Sigmoid colon (tissue), 6 donors: ENCODE measurements at regions not wholly inside any gene's neighbourhood (a gene's known extent, or its start where the extent isn't known, plus 50 kb on each side); places are given as distances from the start of the nearest gene placed in this dataset.

Experiments
- DNase-seq: peaks from one replicate; pipeline ENCODE4 v3.0.0-alpha.2; 2019
- H3K27ac ChIP-seq, 4 donors: fragments of 200-600 bp; sonication (generic); one replicate each; pipeline ENCODE4 v1.5.1; 2016 to 2019; ENCODE audit warnings: mild to moderate bottlenecking in 1 of 4
- H3K27me3 ChIP-seq, 3 donors: fragments of 200-600 bp; sonication (generic); one replicate each; pipeline ENCODE4 v1.5.1; 2019; ENCODE audit warnings: mild to moderate bottlenecking in 1 of 3
- H3K36me3 ChIP-seq, 4 donors: fragments of 200-600 bp; sonication (generic); one replicate each; pipeline ENCODE4 v1.5.1; 2016 to 2019
- H3K4me1 ChIP-seq, 4 donors: fragments of 200-600 bp; sonication (generic); one replicate each; pipeline ENCODE4 v1.5.1; 2017 to 2019
- H3K4me3 ChIP-seq, 4 donors: fragments of 200-600 bp; sonication (generic); one replicate each; pipeline ENCODE4 v1.5.1; 2017 to 2019; ENCODE audit warnings: mild to moderate bottlenecking in 2 of 4, moderate library complexity in 1 of 4
- H3K9me3 ChIP-seq, 4 donors: fragments of 200-600 bp in 3 of 4; sonication (generic) in 3 of 4; one replicate each; pipeline versions ENCODE4 v1.5.1 to v1.6.1; 2013 to 2019
- EP300 ChIP-seq, 4 donors: sonication (generic); formaldehyde crosslinking; IDR thresholded peaks; one replicate each; pipeline ENCODE4 v1.6.1; 2017; ENCODE audit warnings: antibody characterized with exemption in 4 of 4
- POLR2A ChIP-seq, 2 donors: fragments of 450-650 bp; IDR thresholded peaks; one replicate each; pipeline ENCODE4 v1.6.1; 2016; ENCODE audit warnings: antibody characterized with exemption in 2 of 2, mild to moderate bottlenecking in 2 of 2, moderate library complexity in 2 of 2
- POLR2AphosphoS5 ChIP-seq, 4 donors: sonication (generic); formaldehyde crosslinking; IDR thresholded peaks; one replicate each; pipeline ENCODE4 v1.6.1; 2017; ENCODE audit warnings: antibody characterized with exemption in 4 of 4
- WGBS, 2 donors: extraction: QIAGEN DNeasy Blood & Tissue Kit; methylation state at CpG; one replicate each; pipeline ENCODE4 v1.1.7; 2013; 5-methylcytosine and 5-hydroxymethylcytosine counted together
- intact Hi-C: fragments of 100-400 bp; cut with DNase I; formaldehyde crosslinking; loops from one replicate; pipeline ENCODE4 v1.15.1; 2023
- TF ChIP-seq, protein P1 (sequence below), 4 experiments: fragments of 450-650 bp in 3 of 4; fragments of 200-600 bp in 1 of 4; IDR thresholded peaks; one replicate each; pipeline ENCODE4 v1.5.1; 2016 to 2019; ENCODE audit warnings: antibody characterized with exemption in 4 of 4, mild to moderate bottlenecking in 3 of 4, moderate library complexity in 2 of 4
- donor health status: healthy with polysubstance abuse.
- donor health status: healthy.

DNA sequence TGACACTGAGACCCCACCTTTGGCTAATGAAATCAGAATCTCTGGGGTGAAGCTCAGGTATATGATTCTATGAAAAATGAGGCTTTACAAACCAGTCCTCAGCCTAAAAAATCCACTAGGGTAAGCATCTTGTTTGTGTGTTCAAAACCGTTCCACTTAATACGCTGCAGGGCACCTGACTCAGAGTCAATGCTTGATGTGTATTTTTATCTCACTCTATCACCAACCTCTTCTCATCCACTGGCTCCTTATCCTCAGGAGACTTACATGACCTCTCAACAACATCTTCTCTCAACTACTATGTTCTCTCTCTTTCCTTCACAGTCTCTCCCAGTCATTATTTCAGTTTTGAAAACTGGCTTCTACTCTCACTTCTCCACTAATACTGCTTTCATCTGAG, 153.3 kb upstream of the KCNN2 start:
- H3K36me3 ChIP-seq = no peaks in the 10 kb centered on the region
- no peaks in the 10 kb centered on the region for H3K27me3 ChIP-seq
- H3K4me3 ChIP-seq = no peak overlapping the region
- no peak for TF ChIP-seq POLR2AphosphoS5 (IDR thresholded peaks at IDR 0.05)
- TF ChIP-seq, protein P1, sequence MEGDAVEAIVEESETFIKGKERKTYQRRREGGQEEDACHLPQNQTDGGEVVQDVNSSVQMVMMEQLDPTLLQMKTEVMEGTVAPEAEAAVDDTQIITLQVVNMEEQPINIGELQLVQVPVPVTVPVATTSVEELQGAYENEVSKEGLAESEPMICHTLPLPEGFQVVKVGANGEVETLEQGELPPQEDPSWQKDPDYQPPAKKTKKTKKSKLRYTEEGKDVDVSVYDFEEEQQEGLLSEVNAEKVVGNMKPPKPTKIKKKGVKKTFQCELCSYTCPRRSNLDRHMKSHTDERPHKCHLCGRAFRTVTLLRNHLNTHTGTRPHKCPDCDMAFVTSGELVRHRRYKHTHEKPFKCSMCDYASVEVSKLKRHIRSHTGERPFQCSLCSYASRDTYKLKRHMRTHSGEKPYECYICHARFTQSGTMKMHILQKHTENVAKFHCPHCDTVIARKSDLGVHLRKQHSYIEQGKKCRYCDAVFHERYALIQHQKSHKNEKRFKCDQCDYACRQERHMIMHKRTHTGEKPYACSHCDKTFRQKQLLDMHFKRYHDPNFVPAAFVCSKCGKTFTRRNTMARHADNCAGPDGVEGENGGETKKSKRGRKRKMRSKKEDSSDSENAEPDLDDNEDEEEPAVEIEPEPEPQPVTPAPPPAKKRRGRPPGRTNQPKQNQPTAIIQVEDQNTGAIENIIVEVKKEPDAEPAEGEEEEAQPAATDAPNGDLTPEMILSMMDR (IDR thresholded peaks at IDR 0.05) = no peak
- no peak for TF ChIP-seq POLR2A (IDR thresholded peaks at IDR 0.05)
- no peak for TF ChIP-seq EP300 (IDR thresholded peaks at IDR 0.05)
- H3K4me1 ChIP-seq = no peaks in the 10 kb centered on the region
- DNase-seq = no peak
- WGBS, 2 donors = 91 to 92% methylated on average over 2 of the region's 2 CpGs
- H3K27ac ChIP-seq = no peak overlapping the region
- intact Hi-C loops = no loop called here
- H3K9me3 ChIP-seq = no peaks in the 10 kb centered on the region

DNA sequence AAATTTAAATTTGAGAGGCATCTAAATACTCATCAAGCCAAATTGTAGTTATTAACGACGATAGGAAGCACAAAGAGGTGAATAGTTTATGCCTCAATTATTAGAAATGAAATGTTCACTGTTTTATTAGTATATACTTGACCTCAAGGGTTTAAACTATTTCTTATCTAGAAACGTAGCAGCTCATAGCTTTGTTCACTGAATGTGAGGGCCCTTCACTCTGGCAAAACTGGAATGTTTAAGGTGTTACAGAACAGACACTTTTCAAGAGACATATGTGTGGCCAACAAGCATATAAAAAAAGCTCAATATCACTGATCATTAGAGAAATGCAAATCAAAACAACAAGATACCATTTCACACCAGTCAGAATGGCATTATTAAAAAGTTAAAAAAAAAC, 151.2 kb upstream of the KCNN2 start:
- intact Hi-C loops = no loop called here
- no peak for DNase-seq
- no peaks in the 10 kb centered on the region for H3K36me3 ChIP-seq
- H3K27ac ChIP-seq = no peak overlapping the region
- no peak overlapping the region for H3K4me3 ChIP-seq
- H3K4me1 ChIP-seq = no peaks in the 10 kb centered on the region
- TF ChIP-seq POLR2AphosphoS5 (IDR thresholded peaks at IDR 0.05) = no peak
- TF ChIP-seq, protein P1 (IDR thresholded peaks at IDR 0.05) = no peak
- TF ChIP-seq EP300 (IDR thresholded peaks at IDR 0.05) = no peak
- no peak for TF ChIP-seq POLR2A (IDR thresholded peaks at IDR 0.05)
- WGBS, 2 donors = 53 to 80% methylated on average over 3 of the region's 3 CpGs
- H3K9me3 ChIP-seq = no peaks in the 10 kb centered on the region
- no peaks in the 10 kb centered on the region for H3K27me3 ChIP-seq

DNA sequence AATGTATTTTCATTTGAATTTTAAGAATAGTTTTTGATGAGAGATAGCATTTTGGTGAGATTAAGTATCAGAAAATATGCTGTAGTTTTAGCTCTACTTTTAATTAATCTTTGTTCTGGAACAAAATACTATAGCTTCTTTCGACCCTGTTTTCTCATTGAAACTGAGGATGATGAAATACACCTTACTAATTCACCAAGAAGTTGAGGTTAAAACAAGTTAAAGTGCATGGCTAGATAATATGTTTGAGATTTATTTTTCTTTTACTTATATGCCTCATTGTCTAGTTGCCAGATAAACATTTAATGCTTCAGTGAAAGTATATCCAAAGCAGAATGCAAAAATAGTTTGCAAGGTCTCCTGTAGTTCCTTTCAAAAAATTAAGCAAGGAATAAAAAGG, 140.1 kb upstream of the KCNN2 start:
- WGBS, 2 donors = 64 to 72% methylated on average over 1 of the region's 1 CpG
- TF ChIP-seq POLR2A (IDR thresholded peaks at IDR 0.05) = no peak
- TF ChIP-seq, protein P1 (IDR thresholded peaks at IDR 0.05) = no peak
- TF ChIP-seq POLR2AphosphoS5 (IDR thresholded peaks at IDR 0.05) = no peak
- no peak for TF ChIP-seq EP300 (IDR thresholded peaks at IDR 0.05)
- DNase-seq = no peak

DNA sequence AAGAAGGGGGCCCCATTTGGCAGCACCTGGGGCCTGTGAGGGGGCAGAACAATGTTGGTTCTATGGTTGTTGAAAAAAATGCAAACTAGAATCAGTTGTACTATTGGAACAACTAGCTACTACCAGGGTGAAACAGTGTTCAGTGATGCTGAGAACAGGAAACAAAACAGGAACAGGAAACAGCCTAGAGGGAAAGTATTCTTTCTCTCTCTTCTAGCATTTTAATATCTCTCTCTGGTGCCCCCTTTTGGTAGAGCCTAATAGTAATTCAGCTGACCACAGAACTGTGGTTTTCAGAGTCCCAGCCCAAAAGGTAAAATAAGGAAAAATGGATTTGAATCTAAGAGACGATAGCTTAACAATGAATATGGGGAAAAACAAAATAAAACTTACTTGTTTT, 138.0 kb upstream of the KCNN2 start:
- DNase-seq = no peak
- WGBS, 2 donors = 92 to 95% methylated on average over 1 of the region's 1 CpG
- TF ChIP-seq POLR2A (IDR thresholded peaks at IDR 0.05) = no peak
- no peak for TF ChIP-seq POLR2AphosphoS5 (IDR thresholded peaks at IDR 0.05)
- TF ChIP-seq, protein P1 (IDR thresholded peaks at IDR 0.05) = no peak
- no peak for TF ChIP-seq EP300 (IDR thresholded peaks at IDR 0.05)
- no peak overlapping the region for H3K27ac ChIP-seq
- H3K9me3 ChIP-seq = no peaks in the 10 kb centered on the region
- intact Hi-C loops = no loop called here
- no peak overlapping the region for H3K4me3 ChIP-seq
- H3K4me1 ChIP-seq = peaks cover 0 to 4% (median 0%) of the 10 kb centered on the region in 4 donors
- no peaks in the 10 kb centered on the region for H3K36me3 ChIP-seq
- H3K27me3 ChIP-seq = no peaks in the 10 kb centered on the region

More for the DNA sequence above, 140.1 kb upstream of the KCNN2 start:
- H3K27me3 ChIP-seq = no peaks in the 10 kb centered on the region
- intact Hi-C loops = no loop called here
- H3K9me3 ChIP-seq = no peaks in the 10 kb centered on the region
- H3K4me3 ChIP-seq = no peak overlapping the region
- no peak overlapping the region for H3K27ac ChIP-seq
- no peaks in the 10 kb centered on the region for H3K36me3 ChIP-seq
- H3K4me1 ChIP-seq = peaks cover 0 to 4% (median 0%) of the 10 kb centered on the region in 4 donors

DNA sequence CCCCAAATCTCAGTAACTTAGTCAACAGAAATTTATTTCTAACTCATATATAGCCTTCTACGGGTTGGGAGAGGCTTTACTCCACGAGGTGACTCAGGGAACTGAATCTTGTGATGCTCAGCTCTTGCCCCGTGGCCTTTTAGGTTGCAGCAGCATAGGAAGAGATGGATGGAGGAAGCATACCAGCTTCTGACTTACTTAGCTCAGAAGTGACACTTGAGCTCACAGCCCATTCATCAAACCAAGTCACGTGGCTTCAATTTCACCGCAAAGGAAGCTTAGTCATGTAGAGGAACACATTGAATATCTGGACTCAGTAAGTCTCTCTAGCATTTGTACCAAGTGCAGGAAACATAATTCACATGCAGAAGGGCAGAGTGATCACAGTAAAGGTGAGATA, 124.1 kb upstream of the KCNN2 start:
- no peak for DNase-seq
- no peaks in the 10 kb centered on the region for H3K4me1 ChIP-seq
- no peak for TF ChIP-seq POLR2A (IDR thresholded peaks at IDR 0.05)
- no peaks in the 10 kb centered on the region for H3K36me3 ChIP-seq
- H3K27me3 ChIP-seq = no peaks in the 10 kb centered on the region
- 47 to 66% methylated on average over 5 of the region's 5 CpGs for WGBS, 2 donors
- intact Hi-C loops = no loop called here
- H3K9me3 ChIP-seq = no peaks in the 10 kb centered on the region
- no peak overlapping the region for H3K27ac ChIP-seq
- H3K4me3 ChIP-seq = no peak overlapping the region
